NCI-H187 treated with DMSO at 0.1 percent for 48 hours (cell line): ENCODE measurements at regions not wholly inside any gene's neighbourhood (a gene's known extent, or its start where the extent isn't known, plus 50 kb on each side); places are given as distances from the start of the nearest gene placed in this dataset.
"Not testable (repeated sequence)": the region's sequence is repeated elsewhere in the genome, so short reads cannot be mapped to it uniquely, and the experiment has no call there.

Source experiments
- DNase-seq: peaks from one replicate; lab custom pipeline; 2025; lab: John Stamatoyannopoulos, UW

DNA sequence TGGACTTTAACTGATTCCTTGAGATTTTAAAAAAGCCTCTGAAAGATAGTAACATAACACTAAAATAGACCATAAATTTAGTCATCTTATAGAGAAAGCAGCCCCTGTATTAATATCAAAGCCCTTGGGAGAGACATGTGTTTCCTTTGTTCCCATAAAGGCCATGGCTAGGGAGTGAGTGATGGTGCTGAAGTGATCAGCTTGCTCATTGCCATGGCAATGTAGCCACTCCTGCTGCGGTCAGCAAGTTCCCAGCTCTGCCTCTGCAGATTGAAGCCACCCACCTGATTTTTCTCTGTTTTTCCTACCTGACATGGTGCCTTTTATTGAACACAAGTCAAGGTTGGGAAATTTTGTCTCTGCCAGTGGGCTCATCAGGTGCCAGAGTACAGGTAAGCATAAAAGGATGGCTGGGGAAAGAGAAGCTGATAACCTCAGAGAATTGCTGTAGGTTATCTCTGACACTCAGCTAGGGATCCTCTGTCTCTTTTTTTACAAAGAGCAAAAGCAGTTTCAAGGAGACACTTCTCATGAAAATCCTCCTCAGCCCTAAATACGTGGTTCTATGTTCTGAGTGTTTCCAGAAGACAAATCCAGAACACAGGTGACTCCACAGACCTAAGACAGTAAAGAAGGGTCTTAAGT is 296.3 kb upstream of the NMUR2 start:
- DNase-seq: peak; percentile 35

DNA sequence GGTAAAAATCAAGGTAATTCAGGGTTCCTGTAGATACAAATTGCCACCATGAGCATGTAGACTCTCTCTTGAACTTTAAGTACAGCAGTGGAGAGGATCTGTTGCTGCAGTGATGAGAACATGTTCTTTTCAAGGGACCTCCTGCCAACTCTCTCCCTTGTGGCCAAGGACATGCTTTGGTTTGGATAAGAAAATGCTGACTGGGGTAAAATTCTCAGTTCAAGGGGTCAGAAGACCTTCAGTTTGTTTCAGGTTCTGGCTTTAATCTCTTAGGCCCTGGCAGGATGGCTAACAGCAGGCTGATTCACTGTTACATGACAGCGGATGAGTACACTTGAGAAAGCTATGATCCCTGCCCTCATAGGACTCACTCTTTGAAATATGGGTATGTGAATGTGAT is 299.2 kb upstream of the NMUR2 start:
- DNase-seq: no peak

DNA sequence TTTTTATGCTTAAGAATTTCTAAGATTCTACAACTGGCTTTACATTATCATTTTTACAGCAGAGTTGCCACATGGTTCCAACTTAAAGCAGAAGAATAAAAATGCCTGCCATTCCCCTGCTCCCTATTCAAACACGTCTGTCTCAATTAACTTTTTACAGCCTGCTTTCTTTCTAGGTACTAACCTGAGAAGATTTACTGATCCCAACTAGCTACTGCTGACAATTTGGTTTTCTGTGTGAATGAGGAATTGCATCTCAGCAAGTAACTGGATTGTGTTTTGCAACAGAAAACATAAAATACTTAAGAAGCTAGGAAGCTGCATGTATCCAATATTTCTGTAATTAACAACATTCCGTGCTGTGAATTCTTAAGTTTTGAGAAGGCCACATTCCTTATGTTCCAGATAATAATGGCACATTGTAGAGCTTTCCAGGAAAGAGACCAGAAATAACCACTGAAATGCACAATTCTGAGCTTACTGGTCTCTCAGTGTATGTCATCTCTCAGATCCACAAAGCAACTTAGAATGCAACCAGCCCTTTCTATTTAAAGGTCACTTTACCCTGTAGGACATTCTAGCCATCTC is 306.8 kb upstream of the NMUR2 start:
- no peak for DNase-seq

DNA sequence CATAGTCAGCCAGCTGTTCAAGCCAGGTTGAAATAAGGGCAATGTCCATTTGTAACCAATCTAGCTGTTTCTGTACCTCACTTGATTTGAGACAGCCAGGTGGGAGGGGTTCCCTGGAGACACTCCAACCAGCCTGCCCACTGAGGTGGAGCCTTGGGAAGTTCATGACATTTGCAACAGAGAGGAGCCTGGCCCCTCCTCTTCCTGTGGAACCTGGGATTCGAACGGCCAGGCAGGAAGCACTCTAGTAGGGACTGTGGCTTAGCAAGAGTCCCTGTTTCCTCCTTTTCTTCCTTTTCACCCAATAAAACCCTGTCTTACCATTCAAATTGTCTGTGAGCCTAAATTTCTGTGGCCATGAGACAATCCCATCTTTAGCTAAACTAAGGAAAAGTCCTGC is 312.3 kb upstream of the NMUR2 start:
- DNase-seq: no peak

DNA sequence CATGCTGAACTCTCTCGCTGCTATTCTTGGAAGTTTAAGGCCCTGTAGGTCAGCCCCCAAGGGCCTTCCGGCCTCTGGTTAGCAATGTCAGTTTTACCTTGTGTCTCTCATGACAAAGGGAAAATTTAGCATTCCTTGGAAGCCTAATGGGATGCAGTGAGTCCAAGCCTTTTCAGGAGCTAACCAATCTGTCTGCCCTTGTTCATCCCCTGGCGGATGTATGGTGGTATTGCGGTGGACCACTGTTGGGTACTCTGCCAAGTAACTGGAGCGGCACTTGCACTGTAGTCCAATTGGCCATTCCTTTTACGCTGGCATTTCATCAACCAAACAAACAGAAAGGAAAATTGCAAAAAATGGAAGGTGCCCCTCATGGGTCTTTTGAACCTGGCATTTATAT is 318.4 kb upstream of the NMUR2 start:
- no peak for DNase-seq

DNA sequence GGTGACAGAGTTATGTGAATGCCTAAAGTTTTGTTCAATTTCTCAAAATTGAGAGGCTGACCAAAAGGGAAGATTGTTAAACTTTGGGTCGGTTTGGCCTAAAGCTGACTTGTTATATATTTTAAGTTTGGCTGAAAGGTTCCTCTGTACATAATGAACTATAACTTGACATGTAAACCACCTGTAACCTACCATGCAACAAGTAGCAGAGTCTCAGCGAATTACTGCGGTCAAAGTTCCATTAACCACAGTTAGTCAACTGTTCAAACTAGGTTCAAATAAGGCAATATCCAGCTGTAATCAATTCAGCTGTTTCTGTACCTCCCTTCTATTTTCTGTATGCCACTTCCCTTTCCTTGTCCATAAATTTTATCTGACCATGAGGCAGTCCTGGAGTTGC is 325.1 kb upstream of the NMUR2 start:
- DNase-seq: no peak

DNA sequence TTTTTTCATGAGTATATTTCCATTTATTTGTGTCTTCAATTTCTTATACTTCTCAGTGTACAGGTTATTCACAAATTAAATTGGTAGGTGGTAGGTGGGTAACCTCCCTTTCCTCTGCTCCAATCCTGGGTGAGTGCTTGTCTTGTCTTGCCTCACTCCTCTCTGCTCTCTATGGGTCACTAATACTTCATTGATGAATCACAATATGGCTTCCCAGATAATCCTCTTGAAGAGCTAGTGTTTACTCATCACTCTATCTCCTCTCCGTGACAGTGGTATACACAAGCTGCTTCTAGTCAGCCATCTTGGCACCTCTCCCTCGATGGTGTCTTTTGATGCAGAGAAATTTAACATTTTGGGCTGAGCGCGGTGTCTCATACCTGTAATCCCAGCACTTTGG is 331.8 kb upstream of the NMUR2 start:
- DNase-seq: no peak

DNA sequence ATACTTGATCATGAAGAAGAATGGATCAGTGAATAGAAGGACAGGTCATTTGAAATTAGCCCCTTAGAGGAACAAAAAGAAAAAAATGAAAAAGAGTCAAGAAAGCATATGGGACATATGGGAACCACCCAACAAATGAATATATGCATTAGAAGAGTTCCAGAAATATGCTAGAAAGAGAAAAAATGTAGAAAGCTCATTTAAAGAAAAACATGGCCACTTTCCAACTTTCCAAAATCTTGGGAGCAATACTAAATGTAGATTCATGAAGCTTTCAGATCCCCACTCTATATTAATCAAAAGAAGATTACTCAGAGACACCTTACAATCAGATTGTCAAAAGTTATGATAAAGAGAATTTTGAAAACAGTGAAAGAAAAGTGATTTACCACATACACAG is 334.8 kb upstream of the NMUR2 start:
- DNase-seq: no peak

DNA sequence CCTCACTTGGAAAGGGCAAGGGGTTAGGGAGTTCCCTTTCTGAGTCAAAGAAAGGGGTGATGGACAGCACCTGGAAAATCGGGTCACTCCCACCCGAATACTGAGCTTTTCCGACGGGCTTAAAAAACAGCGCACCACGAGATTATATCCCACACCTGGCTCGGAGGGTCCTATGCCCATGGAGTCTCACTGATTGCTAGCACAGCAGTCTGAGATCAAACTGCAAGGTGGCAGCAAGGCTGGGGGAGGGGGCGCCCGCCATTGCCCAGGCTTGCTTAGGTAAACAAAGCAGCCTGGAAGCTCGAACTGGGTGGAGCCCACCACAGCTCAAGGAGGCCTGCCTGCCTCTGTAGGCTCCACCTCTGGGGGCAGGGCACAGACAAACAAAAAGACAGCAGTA is 336.0 kb upstream of the NMUR2 start:
- not testable (repeated sequence) for DNase-seq

DNA sequence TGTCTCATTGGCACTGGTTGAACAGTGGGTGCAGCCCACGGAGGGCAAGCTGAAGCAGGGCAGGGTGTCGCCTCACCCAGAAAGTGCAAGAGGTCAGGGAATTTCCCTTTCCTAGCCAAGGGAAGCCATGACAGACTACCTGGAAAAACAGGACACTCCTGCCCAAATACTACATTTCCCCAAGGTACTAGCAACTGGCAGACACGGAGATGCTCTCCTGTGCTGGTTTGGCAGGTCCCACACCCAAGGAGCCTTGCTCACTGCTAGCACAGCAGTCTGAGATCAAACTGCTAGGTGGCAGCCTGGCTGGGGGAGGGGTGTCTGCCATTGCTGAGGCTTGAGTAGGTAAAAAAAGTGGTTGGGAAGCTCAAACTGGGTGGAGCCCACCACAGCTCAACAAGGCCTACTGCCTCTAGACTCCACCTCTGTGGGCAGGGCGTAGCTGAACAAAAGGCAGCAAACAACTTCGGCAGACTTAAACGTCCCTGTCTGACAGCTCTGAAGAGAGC is 382.7 kb upstream of the NMUR2 start:
- DNase-seq: not testable (repeated sequence)

DNA sequence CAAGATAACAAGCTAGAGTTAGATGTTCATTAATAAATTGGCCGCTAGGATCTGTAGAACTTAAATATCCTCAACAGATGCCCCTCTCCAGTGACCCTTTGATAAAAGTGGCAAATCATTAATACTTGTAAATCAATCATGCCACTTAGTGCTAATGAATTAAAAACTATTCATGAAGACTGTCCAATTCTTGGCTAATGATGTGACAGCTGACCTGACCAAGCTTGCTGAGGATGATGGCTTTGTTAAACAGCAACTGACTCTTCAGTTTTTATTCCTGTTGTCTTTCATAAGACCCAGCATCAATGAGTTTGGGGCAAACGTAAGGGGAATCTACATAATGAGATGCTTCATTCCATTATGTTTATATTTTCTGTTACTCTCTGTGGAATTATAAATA is 396.8 kb upstream of the NMUR2 start:
- DNase-seq: no peak

DNA sequence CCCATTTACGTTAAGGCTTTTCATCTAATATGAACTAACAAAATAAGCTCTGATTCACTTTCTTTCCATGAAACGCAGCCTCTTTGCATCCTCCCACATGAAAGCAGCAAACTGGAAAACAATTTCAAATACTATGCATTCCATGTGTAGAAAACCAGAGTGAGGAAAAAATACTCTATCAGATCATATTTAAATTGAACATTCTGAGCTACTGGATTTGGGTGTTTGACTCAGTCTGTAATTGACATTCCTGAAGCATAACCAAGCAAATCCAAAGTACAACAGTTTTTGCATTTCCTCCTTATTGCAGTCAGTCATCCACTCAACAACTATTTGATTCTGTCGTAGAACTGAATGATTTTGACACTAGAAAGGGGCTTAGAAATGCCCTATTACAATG is 399.1 kb upstream of the NMUR2 start:
- DNase-seq: no peak

DNA sequence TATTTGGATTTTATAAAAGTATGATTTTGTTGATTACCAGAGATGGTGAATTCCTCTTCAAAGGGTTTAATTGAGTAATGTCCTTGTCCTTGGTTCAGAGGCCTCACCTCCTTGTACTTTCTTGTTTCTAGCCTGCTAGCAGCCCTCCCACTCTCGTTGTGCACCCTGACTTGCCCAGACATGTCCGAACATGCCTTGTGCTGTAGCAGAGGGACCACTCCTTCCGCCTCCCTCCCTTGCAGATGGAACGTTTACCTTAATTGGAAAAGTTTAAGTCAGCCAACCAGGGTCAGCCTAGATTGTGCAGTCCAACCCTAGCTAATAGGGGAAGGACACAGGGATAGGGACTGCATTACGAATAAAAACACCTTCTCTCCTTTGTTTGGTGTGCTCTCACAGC is 406.9 kb upstream of the NMUR2 start:
- no peak for DNase-seq

DNA sequence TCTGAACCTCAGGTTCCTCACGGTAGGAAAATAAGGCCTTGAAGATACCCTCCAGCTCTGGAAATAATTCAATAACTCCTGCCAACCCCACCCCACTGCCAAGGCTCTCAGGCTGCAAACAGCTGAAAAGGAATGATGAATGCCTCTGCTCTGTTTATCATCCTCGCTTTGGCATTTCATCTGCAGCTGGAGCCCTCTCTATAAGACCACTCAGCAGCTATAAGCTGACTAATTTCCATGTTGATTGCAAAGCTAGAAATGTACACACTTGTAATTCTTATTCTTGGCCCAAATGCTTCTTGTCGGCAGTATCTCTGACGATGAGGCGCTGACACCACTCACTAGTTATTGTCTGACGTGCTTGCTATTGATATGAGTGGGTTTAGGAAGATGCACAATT is 408.4 kb upstream of the NMUR2 start:
- DNase-seq: peak; percentile 45

DNA sequence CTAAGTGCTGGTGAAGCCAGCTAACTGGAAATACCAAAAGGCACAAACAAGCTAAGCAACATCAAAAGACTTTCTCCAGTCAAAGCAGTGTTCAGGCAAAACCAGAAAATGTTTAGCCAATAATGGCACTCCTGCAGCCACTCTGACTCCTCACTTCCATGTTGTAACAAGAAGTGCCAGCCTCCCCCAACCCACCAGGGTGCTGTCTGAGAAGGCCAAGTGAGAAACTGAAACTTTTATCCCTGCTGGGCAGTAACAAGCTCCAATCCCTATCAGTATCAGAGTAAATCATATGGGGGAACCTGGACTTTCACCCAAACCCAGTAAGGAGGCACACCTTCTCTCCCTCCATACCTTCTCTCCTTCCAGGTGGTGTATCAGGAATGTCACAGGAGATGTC is 414.8 kb upstream of the NMUR2 start:
- no peak for DNase-seq

DNA sequence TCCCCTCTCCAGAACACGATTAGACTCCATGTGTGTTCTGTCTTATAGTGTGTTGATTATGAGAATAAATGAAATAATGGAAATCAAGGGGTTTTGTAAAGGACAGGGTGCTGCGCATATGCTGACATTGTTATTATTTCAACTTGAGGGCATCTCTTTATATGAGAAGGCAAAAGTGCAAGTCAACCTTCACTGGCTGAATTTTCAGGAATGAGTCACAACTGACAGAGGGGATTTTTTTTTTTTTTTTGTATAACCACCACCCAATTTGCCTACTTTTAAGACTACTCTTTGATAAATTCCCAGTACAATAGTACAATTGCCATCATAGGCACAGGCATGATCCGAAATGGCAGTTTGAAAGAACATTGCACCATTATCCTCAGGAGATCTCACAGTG is 419.2 kb upstream of the NMUR2 start:
- DNase-seq: no peak

DNA sequence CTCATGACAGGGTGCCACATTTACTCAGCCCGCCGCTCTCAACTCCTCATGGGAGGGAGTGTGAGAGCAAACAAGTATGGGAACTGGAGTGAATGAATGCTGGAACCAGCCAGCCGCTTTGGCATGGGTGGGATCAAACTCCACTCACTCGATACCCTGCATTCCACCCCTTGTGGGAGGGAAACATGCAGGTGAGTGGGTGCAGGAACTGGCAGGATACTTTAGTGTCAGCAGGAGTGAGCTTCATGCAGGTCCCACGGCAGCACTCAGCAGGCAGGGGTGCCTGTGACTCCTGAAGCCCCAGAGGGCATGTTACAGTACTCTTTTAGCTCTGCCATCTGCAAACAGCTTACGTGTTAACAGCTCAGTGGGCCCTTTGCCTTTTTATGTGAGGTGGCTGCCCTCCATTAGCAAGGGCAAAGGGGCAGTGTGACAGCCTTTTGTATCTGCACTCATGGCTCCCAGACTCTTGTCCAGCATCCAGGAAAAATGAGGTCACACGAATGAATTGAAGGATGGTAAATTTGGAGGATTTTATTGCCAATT is 433.2 kb upstream of the NMUR2 start:
- no peak for DNase-seq

DNA sequence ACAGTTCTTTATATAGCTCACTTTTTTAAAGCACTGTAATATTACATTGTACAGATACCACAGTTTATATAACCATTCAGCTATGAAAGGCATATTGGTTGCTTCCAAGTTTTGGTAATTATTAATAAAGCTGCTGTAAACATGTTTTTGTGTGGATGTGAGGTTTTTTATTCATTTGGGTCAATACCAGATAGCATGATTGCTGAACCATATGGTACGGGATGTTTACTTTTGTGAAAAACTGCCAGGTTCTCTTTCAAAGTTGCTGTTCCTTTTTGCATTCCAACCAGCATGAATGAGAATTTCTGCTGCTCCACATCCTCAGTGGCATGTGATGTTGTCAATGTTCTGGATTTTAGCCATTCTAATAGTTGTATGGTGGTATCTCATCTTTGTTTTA is 439.6 kb upstream of the NMUR2 start:
- DNase-seq: no peak

DNA sequence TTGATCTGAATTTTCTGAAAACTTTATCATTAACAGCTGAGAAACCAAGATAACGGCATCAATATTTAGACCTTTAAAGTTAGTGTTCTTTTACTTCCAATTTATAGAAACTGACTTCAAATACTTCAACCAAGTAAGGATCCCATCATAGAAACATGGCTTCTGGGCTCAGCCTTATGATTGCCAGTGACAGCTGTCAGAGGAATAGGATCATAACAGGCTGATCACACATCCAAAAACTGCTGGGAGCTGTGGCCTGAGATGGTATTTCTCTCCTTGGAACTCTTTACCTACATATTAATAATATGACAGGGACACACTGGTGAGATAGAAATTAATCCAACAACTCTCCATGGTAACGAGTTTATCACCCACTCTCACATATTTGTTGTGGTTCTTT is 448.3 kb upstream of the NMUR2 start:
- no peak for DNase-seq

DNA sequence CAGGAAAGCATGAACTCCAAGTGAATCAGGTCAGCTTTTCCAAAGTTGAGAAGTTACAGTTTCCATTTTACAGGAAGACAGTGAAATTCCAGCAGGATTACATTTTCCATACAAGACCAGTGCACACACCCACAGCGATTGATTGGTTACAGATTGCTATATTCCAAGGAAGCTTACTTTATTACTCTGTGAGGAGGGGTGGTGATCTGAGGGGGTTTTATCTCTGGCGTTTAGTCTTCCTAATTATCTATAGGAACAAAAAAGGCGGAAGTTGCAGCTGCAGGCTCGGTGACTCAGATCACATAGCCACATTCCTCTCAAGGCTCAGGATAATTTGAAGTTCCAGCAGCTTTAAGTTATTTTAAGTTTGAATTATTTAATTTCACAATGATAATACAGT is 450.4 kb upstream of the NMUR2 start:
- DNase-seq: no peak

DNA sequence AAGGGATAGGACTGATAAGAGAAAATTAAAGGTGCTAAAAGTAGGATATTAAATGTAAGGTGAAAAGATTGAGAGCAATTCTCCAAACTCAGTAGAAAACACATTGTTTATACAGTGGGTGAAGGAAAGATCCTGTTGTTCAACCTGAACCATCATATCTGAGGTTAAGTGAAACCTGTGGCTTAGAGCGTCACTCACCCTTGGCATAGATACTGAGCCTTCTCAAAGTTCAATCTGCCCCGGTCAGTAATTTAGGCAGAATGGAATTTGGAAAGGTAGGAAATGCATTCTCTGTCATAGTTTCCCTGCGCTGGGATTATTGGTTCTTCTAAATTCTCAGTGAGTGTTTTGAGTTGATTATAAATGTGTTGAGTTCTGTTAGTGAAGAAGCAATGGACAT is 456.2 kb upstream of the NMUR2 start:
- DNase-seq: no peak

DNA sequence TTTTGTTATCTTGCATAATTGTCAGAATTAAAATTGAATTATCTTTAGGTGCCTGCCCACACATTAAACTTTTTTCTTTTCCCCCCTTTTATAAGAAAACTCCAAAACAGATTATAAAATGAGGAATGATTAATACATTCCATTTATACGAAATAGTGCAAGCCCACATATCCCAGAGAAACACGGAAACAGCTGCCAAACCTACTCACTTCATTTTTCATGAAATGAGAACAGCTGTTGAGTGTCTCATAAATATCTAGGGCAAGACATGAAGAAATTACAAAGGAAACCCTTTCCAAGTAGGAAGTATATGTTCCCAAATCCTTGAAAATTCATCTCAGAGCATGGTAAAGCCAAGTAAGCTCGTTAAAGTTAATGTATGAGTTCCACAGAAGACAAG is 459.4 kb upstream of the NMUR2 start:
- no peak for DNase-seq

DNA sequence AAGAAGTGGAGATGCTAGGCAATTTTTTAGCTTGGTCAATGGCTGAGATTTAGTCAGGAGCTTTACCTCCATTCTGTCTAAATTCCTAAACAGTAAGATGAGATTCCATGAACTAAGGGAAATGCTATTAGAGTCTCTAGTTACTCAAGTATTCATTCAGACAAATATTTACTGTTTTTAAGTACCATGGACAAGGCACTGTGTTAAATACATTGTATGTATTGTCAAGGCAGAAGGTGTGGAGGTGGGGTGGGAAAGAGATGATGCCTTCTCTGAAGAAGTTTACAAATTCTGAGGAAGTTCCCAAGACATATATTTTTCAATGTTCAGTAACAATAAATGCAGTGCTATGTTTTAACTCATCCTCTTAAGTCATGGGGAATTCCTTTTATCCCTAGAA is 459.9 kb upstream of the NMUR2 start:
- DNase-seq: no peak

DNA sequence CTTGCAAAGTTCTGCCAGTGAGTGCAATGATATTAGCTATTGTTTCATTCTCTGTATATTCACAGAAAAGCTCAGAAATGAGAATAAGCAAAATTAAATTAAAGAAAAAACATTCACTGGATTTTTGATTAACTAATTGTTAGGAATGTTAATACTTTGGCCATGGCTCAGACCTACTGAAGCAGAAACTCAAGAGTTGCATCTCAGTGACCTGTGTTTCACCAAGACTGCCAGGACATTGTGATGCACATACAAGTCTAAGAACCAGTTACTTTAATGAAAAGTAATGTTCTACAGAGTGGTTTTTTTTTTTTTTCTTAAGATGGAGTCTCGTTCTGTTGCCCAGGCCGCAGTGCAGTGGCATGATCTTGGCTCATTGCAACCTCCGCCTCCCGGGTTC is 464.9 kb upstream of the NMUR2 start:
- DNase-seq: no peak
